HUES6 (cell line): ENCODE measurements at regions not wholly inside any gene's neighbourhood (a gene's known extent, or its start where the extent isn't known, plus 50 kb on each side); places are given as distances from the start of the nearest gene placed in this dataset.

Experiments used
- H3K27ac ChIP-seq: 2 replicates; pipeline ENCODE4 v1.7.0; 2013; ENCODE audit warnings: low read depth, mild to moderate bottlenecking, low read length, inconsistent platforms
- H3K27me3 ChIP-seq: 2 replicates; pipeline ENCODE4 v1.6.1; 2013; ENCODE audit warnings: low read length; ENCODE audit not compliant: control insufficient read depth, insufficient read depth
- H3K36me3 ChIP-seq: 2 replicates; pipeline ENCODE4 v1.6.1; 2013; ENCODE audit warnings: low read length; ENCODE audit not compliant: control insufficient read depth, insufficient read depth
- H3K4me1 ChIP-seq: 2 replicates; pipeline ENCODE4 v1.6.1; 2013; ENCODE audit warnings: low read length; ENCODE audit not compliant: control insufficient read depth, insufficient read depth
- H3K4me3 ChIP-seq: 2 replicates; pipeline ENCODE4 v1.5.1; 2013; ENCODE audit warnings: low read depth, low read length
- H3K9ac ChIP-seq: one replicate; pipeline ENCODE4 v1.6.1; 2013; ENCODE audit warnings: mild to moderate bottlenecking, low read length
- H3K9me3 ChIP-seq: 2 replicates; pipeline ENCODE4 v1.6.1; 2013; ENCODE audit warnings: low read depth, low read length; ENCODE audit not compliant: control insufficient read depth, insufficient read depth

- Histone ChIP-seq H3K4me1 (0 out of 2 replicates have a peak, but pooled peaks cover under 1% of the 10 kb centered on the region), H3K27me3 (no peaks in the 10 kb centered on the region), H3K9ac (no peak overlapping the region), H3K36me3 (no peaks in the 10 kb centered on the region), H3K9me3 (no peaks in the 10 kb centered on the region), H3K4me3 (no peak overlapping the region), H3K27ac (no peak overlapping the region)
These were observed 203.9 kb upstream of the NEBL start for GRCh38 chr10:21100871-21101514.

- no peak overlapping the region for H3K27ac ChIP-seq
- H3K4me3 ChIP-seq, result no peak overlapping the region
- H3K9me3 ChIP-seq, result no peaks in the 10 kb centered on the region
- peaks cover 8% of the 10 kb centered on the region; the same call in 1 of the 2 replicates for H3K4me1 ChIP-seq
- H3K36me3 ChIP-seq, result no peaks in the 10 kb centered on the region
- no peak overlapping the region for H3K9ac ChIP-seq
- no peaks in the 10 kb centered on the region for H3K27me3 ChIP-seq
These were observed 203.1 kb upstream of the NEBL start for GRCh38 chr10:21100190-21100589.

- Histone ChIP-seq H3K27ac (no peak overlapping the region), H3K9ac (no peak overlapping the region)
These were observed 202.4 kb upstream of the NEBL start for GRCh38 chr10:21099291-21100062.

GRCh38 chr10:21097926-21098355 lies 200.8 kb upstream of the NEBL start:
- H3K27ac ChIP-seq, result no peak overlapping the region
- no peaks in the 10 kb centered on the region for H3K36me3 ChIP-seq
- no peaks in the 10 kb centered on the region for H3K27me3 ChIP-seq
- peaks cover 10% of the 10 kb centered on the region; the same call in 1 of the 2 replicates for H3K4me1 ChIP-seq
- no peak overlapping the region for H3K9ac ChIP-seq
- no peaks in the 10 kb centered on the region for H3K9me3 ChIP-seq
- H3K4me3 ChIP-seq, result no peak overlapping the region

More at GRCh38 chr10:21099291-21100062, 202.4 kb upstream of the NEBL start:
- Histone ChIP-seq H3K4me1 (peaks cover 10% of the 10 kb centered on the region; the same call in 1 of the 2 replicates), H3K36me3 (no peaks in the 10 kb centered on the region), H3K4me3 (no peak overlapping the region), H3K9me3 (no peaks in the 10 kb centered on the region), H3K27me3 (no peaks in the 10 kb centered on the region)

- H3K9me3 ChIP-seq, result no peaks in the 10 kb centered on the region
- H3K27ac ChIP-seq, result no peak overlapping the region
- H3K9ac ChIP-seq, result no peak overlapping the region
- no peak overlapping the region for H3K4me3 ChIP-seq
- no peaks in the 10 kb centered on the region for H3K36me3 ChIP-seq
- no peaks in the 10 kb centered on the region for H3K27me3 ChIP-seq
- peaks cover 10% of the 10 kb centered on the region; the same call in 1 of the 2 replicates for H3K4me1 ChIP-seq
These were observed 198.5 kb upstream of the NEBL start for GRCh38 chr10:21095494-21096055.

- no peaks in the 10 kb centered on the region for H3K9me3 ChIP-seq
- H3K27me3 ChIP-seq, result no peaks in the 10 kb centered on the region
- H3K4me3 ChIP-seq, result no peak overlapping the region
- H3K4me1 ChIP-seq, result peaks cover 10% of the 10 kb centered on the region; the same call in 1 of the 2 replicates
- H3K27ac ChIP-seq, result no peak overlapping the region
- H3K9ac ChIP-seq, result no peak overlapping the region
- no peaks in the 10 kb centered on the region for H3K36me3 ChIP-seq
These were observed 198.0 kb upstream of the NEBL start for GRCh38 chr10:21095073-21095472.

- Histone ChIP-seq H3K4me3 (no peak overlapping the region), H3K9ac (no peak overlapping the region), H3K27ac (no peak overlapping the region), H3K27me3 (no peaks in the 10 kb centered on the region), H3K9me3 (no peaks in the 10 kb centered on the region), H3K36me3 (no peaks in the 10 kb centered on the region), H3K4me1 (peaks cover 10% of the 10 kb centered on the region; the same call in 1 of the 2 replicates)
These were observed 195.8 kb upstream of the NEBL start for GRCh38 chr10:21092683-21093524.

GRCh38 chr10:21090609-21091082 lies 193.5 kb upstream of the NEBL start:
- no peak overlapping the region for H3K4me3 ChIP-seq
- H3K36me3 ChIP-seq, result no peaks in the 10 kb centered on the region
- no peaks in the 10 kb centered on the region for H3K27me3 ChIP-seq
- H3K9ac ChIP-seq, result no peak overlapping the region
- H3K27ac ChIP-seq, result no peak overlapping the region
- 0 out of 2 replicates have a peak, but pooled peaks cover 2% of the 10 kb centered on the region for H3K9me3 ChIP-seq
- H3K4me1 ChIP-seq, result peaks cover 6% of the 10 kb centered on the region; the same call in 1 of the 2 replicates

GRCh38 chr10:21087476-21087875 lies 190.4 kb upstream of the NEBL start:
- Histone ChIP-seq H3K4me3 (no peak overlapping the region), H3K9ac (no peak overlapping the region), H3K9me3 (0 out of 2 replicates have a peak, but pooled peaks cover 2% of the 10 kb centered on the region), H3K27me3 (no peaks in the 10 kb centered on the region), H3K27ac (no peak overlapping the region), H3K36me3 (no peaks in the 10 kb centered on the region), H3K4me1 (no peaks in the 10 kb centered on the region)

- Histone ChIP-seq H3K9ac (no peak overlapping the region), H3K9me3 (0 out of 2 replicates have a peak, but pooled peaks cover 2% of the 10 kb centered on the region), H3K27me3 (no peaks in the 10 kb centered on the region), H3K4me1 (no peaks in the 10 kb centered on the region), H3K27ac (no peak overlapping the region), H3K36me3 (no peaks in the 10 kb centered on the region), H3K4me3 (no peak overlapping the region)
These were observed 187.6 kb upstream of the NEBL start for GRCh38 chr10:21084700-21085099.
